NCI-H2171 (cell line): ENCODE measurements at regions not wholly inside any gene's neighbourhood (a gene's known extent, or its start where the extent isn't known, plus 50 kb on each side); places are given as distances from the start of the nearest gene placed in this dataset.
"Not testable (repeated sequence)": the region's sequence is repeated elsewhere in the genome, so short reads cannot be mapped to it uniquely, and the experiment has no call there.

Experiments used
- DNase-seq: peaks from one replicate; lab custom pipeline; 2025; lab: John Stamatoyannopoulos, UW

DNA sequence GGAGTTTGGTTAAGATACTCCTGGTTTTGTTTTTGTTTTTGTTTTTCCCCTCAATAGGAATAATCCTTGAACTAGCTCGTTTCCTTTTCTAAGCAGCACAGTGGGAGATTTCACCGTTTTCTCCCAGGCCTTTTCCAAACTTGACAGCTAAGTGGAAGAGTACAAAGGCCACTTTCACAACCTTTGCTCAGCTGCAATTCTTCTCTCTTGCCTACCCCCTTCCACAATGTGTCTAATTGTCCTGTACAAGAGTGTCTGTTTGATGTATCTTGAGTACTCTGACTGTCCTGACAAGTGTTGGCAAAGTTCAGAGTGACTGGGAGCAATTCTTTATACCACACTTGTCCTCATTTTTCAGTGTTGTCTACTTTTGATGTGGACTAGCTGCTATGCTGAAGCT, 674.3 kb upstream of the AMOT start:
- DNase-seq: no peak

DNA sequence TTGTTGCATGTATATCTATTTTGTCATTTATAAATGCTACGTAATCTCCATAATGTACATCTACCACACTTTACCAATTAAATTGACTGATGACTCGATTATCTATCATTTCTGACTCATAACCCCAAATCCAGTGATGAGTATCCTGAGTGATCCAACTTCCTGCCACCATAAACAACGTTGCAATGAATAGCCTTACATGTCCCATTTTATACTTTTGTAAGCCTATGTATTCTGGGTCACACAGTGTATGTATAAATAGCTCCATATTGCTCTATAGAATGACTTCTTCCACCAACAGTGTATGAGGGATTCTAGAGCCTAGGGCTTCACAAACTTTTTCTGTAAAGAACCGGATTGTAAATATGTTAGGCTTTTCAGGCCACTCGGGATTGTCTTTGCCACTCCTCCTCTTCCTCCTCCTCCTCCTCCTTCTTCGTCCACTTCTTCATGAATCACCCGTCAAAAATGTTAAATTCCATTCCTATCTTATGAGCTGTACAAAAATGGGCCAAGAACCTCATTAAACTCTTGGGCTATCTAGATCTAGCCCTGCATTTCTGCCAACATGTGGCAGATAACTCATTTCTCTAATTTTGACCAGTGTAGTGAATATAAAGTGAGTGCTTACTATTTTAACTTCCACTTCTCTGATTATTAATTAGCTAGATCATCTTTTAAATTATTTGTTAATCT, 672.2 kb upstream of the AMOT start:
- DNase-seq: no peak

DNA sequence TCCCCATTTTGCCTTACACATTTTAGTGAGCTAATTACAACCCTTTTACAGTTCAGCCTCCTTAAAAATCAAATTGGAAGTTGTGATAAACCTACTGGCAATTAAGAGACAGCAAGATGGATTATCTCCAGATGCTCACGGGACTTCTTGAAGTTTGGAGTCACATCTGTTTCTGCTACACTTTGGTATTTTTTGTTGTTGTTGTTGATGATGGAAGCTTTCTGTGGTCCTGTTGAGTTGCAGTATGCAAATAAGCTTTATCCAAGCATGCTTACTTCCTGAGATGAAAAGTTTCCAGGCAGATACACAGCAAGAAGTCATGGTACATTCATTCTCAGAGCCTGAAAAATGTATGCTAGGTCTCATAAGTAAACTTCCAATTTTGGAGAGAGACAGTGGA, 670.0 kb upstream of the AMOT start:
- DNase-seq: no peak

DNA sequence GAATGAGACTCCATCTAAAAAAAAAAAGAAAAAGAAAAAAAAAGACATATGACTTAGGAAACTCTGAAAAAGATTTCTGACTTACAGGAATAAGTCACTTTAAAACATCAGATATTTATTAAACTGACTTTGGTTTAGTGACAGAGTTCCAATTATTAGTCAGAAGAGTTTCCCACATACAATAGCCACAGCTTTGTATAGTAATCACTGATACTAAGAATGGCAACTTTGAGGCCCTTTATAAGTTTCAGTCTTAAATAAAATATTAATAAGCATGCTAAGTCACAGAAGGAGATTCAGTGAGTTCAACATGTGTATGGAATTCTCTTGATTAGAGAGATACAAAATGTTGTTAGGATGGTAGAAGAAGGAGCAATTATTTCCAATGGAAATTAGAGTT, 652.3 kb upstream of the AMOT start:
- DNase-seq: no peak

DNA sequence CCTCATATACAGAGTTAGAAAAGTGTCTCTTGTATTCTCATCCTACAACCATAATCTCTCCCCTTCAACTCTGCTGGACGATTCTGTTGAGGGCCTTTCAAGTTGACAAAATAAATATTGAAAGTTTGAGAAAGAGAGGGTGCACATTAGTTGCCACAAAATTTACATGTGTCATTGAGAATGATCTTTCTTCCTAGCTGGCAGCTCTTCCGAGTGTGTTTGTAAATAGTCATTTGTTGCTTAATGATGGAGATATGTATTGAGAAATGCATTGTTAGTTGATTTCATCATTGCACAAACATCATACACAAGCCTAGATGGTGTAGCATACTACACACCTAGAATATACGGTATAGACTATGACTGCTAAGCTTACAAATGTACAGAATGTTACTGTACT, 632.8 kb upstream of the AMOT start:
- no peak for DNase-seq

DNA sequence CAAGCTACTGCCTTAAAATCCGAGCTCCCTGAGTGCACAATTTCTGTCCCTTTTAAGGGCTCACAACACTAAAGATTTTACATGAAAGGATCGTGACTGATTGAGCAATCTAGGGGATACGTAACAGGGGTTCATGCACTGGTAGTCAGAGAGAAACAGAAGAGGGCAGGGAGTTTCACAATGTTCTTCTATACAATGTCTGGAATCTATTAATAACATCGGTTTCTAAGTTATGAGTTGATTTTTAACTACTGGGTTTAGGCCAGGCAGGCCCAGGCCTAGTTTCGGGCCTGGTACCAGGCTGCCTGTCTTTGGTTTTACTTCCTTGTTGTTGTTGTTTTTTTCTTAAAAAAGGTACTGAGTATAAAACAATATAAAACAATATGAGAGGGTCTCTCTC, 632.4 kb upstream of the AMOT start:
- not testable (repeated sequence) for DNase-seq

DNA sequence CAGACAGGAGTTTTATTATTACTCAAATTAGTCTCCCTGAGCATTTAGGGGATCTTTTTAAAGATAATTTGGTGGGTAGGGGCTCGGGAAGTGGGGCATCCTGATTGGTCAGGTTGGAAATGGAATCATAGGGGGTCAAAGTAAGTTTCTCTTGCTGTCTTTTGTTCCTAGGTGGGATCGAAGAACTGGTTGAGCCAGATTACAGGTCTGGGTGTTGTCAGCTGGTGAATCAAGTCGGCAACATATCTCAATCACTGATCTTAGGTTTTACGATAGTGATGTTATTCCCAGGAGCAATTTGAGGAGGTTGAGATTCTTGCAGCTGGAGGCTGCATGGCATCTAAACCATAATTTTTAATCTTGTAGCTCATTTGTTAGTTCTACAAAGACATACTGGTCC, 629.5 kb upstream of the AMOT start:
- no peak for DNase-seq

DNA sequence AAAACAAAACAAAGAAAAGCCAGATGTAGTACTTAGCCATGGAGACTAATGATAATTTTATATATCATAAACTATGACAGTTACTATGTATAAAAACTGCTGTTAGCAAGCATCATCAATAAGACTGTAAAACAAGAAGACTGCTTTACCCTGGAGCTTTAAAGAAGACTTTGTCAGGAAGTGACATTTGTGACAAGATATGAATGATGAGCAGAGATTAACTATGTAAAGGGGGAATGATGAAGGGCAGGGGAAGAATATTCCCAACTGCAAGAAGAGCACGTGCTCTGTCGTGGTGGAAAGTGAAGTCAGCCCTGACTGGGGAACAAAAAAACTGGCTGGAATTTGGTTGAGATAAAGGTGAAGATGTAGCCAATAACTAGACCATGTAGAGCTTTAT, 617.1 kb upstream of the AMOT start:
- DNase-seq: no peak

DNA sequence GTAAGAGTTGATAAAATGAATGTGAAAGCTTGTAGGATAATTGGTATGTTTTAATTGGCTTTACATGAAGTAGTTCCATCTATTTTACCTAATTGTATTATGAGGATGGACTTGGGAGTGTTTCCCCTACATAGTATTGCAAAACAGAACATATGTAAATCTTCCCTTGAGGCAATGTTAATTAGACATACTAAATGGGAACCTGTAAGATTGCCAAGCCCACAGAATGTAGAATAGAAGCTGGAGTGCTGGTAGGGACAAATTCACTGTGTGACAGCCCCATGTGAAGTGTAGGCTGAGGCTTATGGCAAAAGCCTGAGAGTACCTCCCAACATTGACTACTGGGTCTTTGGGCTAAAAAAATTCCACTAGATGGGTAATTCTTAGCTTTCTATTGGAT, 615.0 kb upstream of the AMOT start:
- DNase-seq: no peak

DNA sequence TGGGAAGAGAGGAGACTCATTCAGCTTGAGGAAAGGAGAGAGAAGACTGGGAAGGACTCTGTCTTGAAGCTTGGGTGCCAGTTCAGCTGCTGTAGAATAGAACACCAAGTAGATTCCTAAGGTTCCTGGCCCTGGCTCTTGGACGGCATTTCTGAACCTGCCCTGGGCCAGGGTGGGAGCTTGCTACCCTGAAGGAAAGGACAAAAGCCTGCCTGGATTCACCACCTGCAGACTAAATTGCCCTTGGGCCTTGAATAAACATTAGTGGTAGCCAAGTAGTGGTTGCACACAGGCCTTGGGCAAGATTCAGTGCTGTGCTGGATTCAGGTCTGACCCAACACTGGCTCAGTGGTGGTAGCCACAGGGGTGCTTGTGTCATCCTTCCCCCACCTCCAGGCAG, 588.4 kb upstream of the AMOT start:
- no peak for DNase-seq

DNA sequence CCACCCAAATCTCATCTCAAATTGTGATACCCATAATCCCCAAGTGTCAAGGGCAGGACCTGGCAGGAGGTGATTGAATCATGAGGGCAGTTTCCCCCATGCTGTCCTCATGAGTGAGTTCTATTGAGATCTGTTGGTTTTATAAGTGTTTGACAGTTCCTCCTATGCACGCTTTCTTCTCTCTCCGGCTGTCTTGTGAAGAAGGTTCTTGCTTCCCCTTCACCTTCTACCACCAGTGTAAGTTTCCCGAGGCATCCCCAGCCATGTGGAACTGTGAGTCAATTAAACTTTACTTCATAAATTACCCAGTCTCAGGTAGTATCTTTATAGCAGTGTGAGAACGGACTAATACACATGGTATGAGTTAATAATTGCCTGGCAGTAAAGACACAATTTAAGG, 581.7 kb upstream of the AMOT start:
- DNase-seq: no peak

DNA sequence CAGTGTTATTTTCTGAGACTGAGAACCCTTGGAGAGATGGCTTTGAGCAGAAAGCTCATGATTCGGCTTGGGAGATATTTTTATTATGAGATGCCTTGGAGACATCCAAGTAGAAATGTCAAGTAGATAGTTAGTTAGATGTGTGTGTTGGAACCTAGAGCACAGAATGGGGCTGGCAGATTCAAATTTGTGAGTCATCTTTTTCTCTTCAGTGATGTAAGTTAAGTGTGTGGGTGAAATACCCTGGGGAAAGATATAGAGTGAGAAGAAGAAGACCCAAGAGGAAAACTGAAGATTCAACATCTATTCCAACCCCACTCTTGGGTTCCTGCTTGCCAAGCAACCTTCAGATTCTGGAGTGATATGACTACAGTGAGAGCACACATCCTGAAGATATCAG, 580.8 kb upstream of the AMOT start:
- no peak for DNase-seq

DNA sequence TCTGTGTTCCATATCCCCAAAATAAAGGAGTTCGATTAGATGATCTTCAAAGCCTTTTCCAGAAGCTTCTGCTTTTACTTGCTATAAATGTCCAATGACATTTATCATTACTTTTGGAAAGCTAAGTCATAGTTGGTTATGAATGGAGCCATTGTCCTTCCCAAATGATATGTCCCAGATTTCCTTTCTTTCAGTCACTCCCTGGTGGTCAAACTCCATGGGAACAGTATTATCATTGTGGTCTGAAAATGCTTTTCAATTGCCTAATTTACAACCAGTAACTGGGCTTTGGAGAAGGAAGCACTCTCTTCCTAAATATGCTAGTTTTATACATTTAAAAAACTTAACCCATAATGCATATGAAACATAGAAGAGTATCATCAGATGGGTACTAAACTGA, 571.5 kb upstream of the AMOT start:
- DNase-seq: no peak

DNA sequence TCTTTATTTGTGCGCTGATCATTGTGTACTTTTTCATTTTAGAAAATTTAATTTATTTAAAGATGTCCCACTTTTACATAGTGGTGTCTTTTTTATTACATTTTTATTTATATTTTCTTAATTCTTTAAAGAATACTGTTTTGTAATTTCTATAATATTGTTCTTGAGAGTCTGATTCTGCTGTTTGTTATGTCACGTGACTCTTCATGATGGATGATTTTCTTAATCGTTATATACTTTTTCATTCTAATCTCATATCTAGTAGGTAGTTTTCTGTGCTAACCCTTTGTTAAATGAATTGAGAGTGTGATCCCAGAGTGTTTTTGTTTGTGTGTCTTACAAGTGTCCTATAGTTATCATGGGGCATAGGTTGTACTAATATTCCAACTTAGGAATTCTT, 568.2 kb upstream of the AMOT start:
- no peak for DNase-seq

DNA sequence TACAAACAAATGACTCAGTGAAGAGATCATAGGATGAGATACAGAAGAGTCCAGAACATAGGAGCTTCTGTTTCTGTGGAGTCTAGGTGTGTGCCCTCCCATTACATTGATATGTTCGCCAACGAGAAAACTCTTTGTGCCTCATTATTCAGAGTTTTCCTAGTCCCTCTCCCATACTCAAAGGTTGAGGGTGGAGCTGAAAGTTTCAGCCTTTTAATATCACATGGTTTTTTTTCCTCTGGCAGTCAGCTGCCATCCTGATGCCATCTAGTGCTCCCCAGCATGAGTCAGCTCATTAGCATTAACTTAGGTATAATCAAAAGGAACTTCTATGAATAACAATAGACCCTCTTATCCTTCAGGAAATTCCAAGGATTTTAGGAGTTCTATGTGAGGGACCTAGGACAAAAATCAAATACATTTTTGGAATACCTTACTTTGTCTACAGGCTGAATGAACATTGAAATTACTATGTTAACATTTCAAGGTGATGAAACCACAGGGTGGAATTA, 559.6 kb upstream of the AMOT start:
- DNase-seq: no peak

DNA sequence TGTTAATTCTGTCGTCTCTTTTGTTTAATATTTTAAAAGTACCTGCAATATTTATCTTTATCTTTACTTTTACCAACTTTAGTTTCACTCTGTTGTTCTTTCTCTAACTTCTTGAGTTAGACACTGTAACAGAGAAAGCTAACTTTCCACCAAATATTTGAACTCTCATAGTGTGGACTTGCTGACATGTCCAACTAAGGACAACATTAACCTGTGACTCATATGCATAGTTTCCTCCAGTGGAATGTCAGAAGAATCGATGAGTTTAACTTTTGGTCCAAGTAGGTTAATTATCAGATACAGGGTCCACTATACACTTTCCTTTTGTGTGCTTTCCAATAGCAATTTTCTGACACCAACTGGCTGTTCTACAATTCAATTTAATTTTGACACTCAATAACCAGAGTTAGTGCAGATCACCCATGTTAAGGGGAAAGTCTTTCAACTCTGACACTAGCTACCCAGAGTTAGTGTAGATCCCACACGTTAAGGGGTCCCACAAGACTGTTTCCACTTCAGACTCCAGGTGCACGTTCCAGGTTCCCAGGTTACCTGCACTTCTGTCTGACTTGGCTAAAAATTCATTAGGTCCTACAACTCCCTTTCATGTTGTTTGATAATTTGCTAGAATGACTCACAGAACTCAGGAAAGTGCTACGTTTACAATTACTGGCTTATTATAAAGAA, 559.0 kb upstream of the AMOT start:
- no peak for DNase-seq

DNA sequence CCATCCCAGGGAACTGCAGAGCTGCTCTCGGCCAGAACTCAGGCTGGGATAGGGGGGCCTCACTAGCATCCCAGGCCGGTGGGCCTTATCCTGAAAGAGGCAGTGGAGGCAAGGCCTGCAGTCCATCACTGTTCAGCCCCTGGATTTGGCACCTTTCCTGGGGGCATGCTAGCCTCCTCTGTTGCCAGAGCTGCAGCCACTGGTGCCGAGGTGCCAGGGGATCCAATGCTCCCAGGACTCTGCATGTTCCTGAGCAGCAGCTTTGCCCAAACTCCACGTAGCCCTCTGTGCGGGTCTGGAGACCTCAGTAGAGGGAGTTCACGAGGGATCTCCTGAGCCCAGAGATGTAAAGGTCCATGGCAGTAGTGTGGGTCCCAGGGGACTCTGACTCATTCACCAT, 551.7 kb upstream of the AMOT start:
- no peak for DNase-seq

DNA sequence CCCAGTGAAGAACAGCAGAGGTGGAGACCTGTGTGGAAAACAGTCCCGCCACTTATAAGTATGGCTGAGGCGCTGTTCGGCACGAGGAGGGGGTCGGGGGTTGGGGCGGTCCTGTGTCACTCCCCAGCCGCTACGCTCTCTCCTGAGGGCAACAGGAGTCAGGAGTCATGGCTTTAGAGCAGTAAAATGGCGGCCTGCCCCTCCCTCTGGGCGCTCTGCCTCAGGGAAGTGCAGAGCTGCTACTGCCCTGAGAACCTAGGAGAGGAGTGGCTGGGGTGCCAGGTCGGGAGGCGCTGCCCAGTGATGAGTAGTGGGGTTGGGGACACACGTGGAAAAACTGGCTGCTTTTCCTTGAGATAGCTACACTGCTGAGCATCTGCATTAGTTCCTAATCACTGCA, 551.2 kb upstream of the AMOT start:
- DNase-seq: no peak

DNA sequence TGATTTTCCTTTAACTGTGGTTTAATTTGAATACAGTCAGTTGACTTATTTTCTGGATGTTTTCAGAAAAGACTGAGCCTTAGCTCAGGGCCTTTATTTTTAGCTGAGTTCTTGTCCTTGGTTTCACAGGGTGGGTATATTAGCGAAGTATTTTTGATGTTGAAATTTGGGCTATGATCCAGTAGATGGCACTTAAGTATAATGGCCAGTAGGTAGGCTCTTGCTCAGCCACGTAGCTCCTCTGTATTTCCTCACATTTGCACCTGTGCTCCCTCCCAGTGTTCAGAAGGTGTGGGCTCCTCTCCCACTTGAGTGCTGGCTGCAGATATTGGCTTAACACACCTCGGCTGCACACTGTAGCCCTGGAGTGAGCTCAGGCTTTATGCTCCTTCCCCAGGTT, 549.9 kb upstream of the AMOT start:
- no peak for DNase-seq

DNA sequence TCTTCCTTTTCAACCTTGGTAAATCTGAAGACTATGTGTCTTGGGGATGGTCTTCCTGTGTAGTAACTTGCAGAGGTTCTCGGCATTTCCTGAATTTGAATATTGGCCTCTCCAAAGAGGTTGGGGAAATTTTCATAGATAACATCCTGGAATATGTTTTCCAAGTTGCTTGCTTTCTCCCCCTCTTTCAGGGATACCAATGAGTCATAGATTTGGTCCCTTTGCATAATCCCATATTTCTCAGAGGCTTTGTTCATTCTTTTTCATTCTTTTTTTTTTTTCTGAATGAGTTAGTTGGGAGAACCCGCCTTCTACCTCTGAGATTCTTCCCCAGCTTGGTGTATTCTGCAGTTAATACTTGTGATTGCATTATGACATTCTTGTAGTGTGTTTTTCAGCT, 549.2 kb upstream of the AMOT start:
- no peak for DNase-seq

DNA sequence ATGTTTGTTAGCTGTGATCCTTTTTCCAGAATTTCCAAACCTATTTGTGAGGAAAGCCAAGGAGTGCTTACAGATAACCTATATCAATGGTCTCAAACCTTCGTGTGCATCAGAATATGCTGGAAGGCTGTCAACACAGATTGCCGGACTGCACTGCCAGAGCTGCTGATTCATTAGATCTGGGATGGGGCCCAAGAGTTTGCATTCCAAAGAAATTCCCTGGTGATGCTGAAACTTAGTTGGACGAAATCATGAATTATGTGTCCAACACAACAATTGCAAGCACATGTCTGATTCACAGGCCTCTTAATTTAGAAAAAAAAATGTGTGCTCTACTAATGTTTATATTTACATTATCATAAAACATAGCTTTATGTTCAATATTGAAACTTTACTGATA, 544.0 kb upstream of the AMOT start:
- no peak for DNase-seq

DNA sequence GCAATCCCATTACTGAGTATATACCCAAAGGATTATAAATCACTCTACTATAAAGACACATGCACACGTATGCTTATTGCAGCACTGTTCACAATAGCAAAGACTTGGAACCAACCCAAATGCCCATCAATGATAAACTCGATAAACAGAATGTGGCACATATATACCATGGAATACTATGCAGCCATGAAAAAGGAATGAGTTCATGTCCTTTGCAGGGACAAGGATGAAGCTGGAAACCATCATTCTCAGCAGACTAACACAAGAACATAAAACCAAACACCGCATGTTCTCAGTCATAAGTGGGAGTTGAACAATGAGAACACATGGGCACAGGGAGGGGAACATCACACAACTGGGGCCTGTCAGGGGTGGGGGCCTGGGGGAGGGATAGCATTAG, 532.8 kb upstream of the AMOT start:
- not testable (repeated sequence) for DNase-seq

DNA sequence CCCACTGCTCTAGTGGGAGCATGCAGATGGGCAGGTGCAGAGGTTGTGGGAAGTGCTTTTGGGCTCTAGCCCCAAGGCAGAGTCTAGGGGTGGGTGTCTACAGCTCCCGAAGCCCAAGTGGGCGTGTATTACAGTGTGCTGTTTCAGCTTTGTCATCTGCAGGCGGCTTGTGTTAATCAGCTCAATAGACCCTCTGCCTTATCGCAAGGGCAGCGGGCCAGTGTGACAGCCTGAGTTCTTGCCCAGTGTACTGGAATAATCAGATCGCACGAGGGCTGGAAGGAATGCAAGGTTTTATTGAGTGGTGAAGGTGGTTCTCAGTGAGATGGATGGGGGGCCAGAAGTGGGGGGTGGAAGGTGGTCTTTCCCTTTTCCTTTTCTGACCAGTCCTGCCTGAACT, 529.4 kb upstream of the AMOT start:
- DNase-seq: no peak

DNA sequence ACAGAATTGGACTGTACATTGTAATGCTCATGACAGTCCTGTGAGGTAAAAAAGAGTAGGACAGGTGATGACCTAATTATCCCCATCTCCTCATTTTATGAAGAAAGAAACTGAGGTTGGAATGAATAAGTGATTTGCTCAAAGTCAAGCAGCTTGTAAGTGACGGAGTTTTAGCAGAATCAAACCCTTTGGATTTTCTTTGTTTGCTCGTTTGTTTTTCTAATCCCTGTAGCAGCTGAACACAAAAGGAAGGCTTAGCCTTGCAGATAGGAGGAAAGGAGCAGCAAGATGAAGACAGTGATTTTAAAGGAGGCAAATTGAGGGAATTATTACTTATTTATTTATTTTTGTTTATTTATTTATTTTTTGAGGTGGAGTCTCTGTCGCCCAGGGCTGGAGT, 528.4 kb upstream of the AMOT start:
- DNase-seq: no peak
